K562 (cell line): ENCODE measurements at regions not wholly inside any gene's neighbourhood (a gene's known extent, or its start where the extent isn't known, plus 50 kb on each side); places are given as distances from the start of the nearest gene placed in this dataset.

ENCODE experiments used
- ARID2 ChIP-seq: fragments of 450-650 bp; IDR thresholded peaks from 2 replicates; pipeline ENCODE4 v1.6.1; 2017; ENCODE audit warnings: antibody characterized with exemption, mild to moderate bottlenecking
- BRCA1 ChIP-seq, 2 experiments: fragments of 450-650 bp in 1 of 2; sonication (generic) in 1 of 2; formaldehyde crosslinking in 1 of 2; IDR thresholded peaks; 2 replicates each; pipeline versions ENCODE4 v1.5.0 to v1.6.1; 2017 to 2020; ENCODE audit warnings: mild to moderate bottlenecking in 1 of 2, missing genetic modification reagents in 1 of 2
- CAMTA2 ChIP-seq: fragments of 250-450 bp; sonication (Bioruptor Pico); conservative IDR thresholded peaks from 2 replicates; pipeline ENCODE4 v1.5.1; 2022
- CC2D1A ChIP-seq: fragments of 450-650 bp; IDR thresholded peaks from 2 replicates; pipeline ENCODE4 v1.6.1; 2017; ENCODE audit warnings: mild to moderate bottlenecking
- GTF2E2 ChIP-seq: fragments of 200-800 bp; sonication (Bioruptor generic); IDR thresholded peaks from 2 replicates; pipeline ENCODE4 v1.6.1; 2016; ENCODE audit warnings: missing genetic modification characterization, missing compliant biosample characterization
- HDAC3 ChIP-seq: fragments of 450-650 bp; IDR thresholded peaks from 2 replicates; pipeline ENCODE4 v1.6.1; 2018; ENCODE audit warnings: borderline replicate concordance, mild to moderate bottlenecking, moderate library complexity; ENCODE audit not compliant: partially characterized antibody
- HNRNPH1 ChIP-seq: fragments of 200-400 bp; formaldehyde crosslinking; optimal IDR thresholded peaks from 2 replicates; pipeline ENCODE3; 2017; ENCODE audit warnings: low read depth, mild to moderate bottlenecking, low read length, moderate library complexity
- JUND ChIP-seq, 2 experiments: IDR thresholded peaks; 2 replicates in 1 of 2; 3 replicates in 1 of 2; pipeline ENCODE4 v1.6.1; 2011; ENCODE audit warnings: borderline replicate concordance in 2 of 2, low read depth in 2 of 2, low read length in 2 of 2, improper control_type of control experiment in 1 of 2, missing biosample characterization in 1 of 2, missing genetic modification characterization in 1 of 2, missing genetic modification reagents in 1 of 2
- KAT8 ChIP-seq: fragments of 450-650 bp; IDR thresholded peaks from 2 replicates; pipeline ENCODE4 v1.6.1; 2016; ENCODE audit warnings: low read depth, mild to moderate bottlenecking
- KHSRP ChIP-seq: fragments of 450-650 bp; IDR thresholded peaks from 2 replicates; pipeline ENCODE4 v1.6.1; 2017
- MECOM ChIP-seq: fragments of 250-450 bp; sonication (Bioruptor Pico); IDR thresholded peaks from 2 replicates; pipeline ENCODE4 v1.8.0; 2022; ENCODE audit warnings: inconsistent platforms
- MTF1 ChIP-seq: fragments of 250-450 bp; sonication (Bioruptor Pico); IDR thresholded peaks from 2 replicates; pipeline ENCODE4 v1.9.0; 2021; ENCODE audit warnings: moderate library complexity, mild to moderate bottlenecking, inconsistent platforms, borderline replicate concordance
- NCOA1 ChIP-seq: fragments of 450-650 bp; IDR thresholded peaks from 2 replicates; pipeline ENCODE4 v1.6.1; 2016; ENCODE audit warnings: low read depth
- NEUROD1 ChIP-seq: fragments of 150-350 bp; IDR thresholded peaks from 2 replicates; pipeline ENCODE4 v1.6.1; 2014; ENCODE audit warnings: borderline replicate concordance, low read length, low read depth; ENCODE audit not compliant: partially characterized antibody
- NFIX ChIP-seq: fragments of 250-450 bp; sonication (Bioruptor Pico); IDR thresholded peaks from 2 replicates; pipeline ENCODE4 v1.4.0; 2020; ENCODE audit warnings: low read depth, mild to moderate bottlenecking, moderate library complexity
- NFXL1 ChIP-seq: fragments of 450-650 bp; formaldehyde crosslinking; IDR thresholded peaks from 2 replicates; pipeline ENCODE4 v1.4.0; 2021; ENCODE audit warnings: mild to moderate bottlenecking
- NONO ChIP-seq, 2 experiments: fragments of 200-400 bp in 1 of 2; fragments of 450-650 bp in 1 of 2; formaldehyde crosslinking in 1 of 2; IDR thresholded peaks; 2 replicates each; pipeline ENCODE4 v1.6.1; 2017; ENCODE audit warnings: low read depth in 2 of 2, mild to moderate bottlenecking in 2 of 2, moderate library complexity in 2 of 2, low read length in 1 of 2
- POLR2AphosphoS2 ChIP-seq: IDR thresholded peaks from 2 replicates; pipeline ENCODE4 v1.6.1; 2012; ENCODE audit warnings: low read length, improper control_type of control experiment
- PTRF ChIP-seq: fragments of 450-650 bp; IDR thresholded peaks from 2 replicates; pipeline ENCODE4 v1.6.1; 2016; ENCODE audit warnings: mild to moderate bottlenecking, missing genetic modification characterization, missing compliant biosample characterization
- RCOR1 ChIP-seq, 2 experiments: IDR thresholded peaks; 2 replicates each; pipeline ENCODE4 v1.6.1; 2012; ENCODE audit warnings: low read depth in 2 of 2, low read length in 2 of 2, borderline replicate concordance in 1 of 2, improper control_type of control experiment in 1 of 2
- SMARCE1 ChIP-seq: fragments of 450-650 bp; IDR thresholded peaks from 2 replicates; pipeline ENCODE4 v1.7.1; 2016; ENCODE audit warnings: mild to moderate bottlenecking
- SP1 ChIP-seq: sonication (generic); formaldehyde crosslinking; IDR thresholded peaks from 2 replicates; pipeline ENCODE4 v1.8.1; 2022; ENCODE audit warnings: mild to moderate bottlenecking, missing genetic modification reagents
- STAG1 ChIP-seq: sonication (generic); formaldehyde crosslinking; IDR thresholded peaks from 2 replicates; pipeline ENCODE4 v1.5.0; 2020; ENCODE audit warnings: missing genetic modification reagents, borderline replicate concordance
- ZNF165 ChIP-seq: fragments of 250-450 bp; sonication (Bioruptor Pico); IDR thresholded peaks from 2 replicates; pipeline ENCODE4 v1.4.0; 2020; ENCODE audit warnings: borderline replicate concordance
- ZNF24 ChIP-seq: fragments of 450-650 bp; IDR thresholded peaks from 2 replicates; pipeline ENCODE4 v1.6.1; 2016
- ZNF347 ChIP-seq: fragments of 450-650 bp; formaldehyde crosslinking; IDR thresholded peaks from 2 replicates; pipeline ENCODE4 v1.4.0; 2020; ENCODE audit warnings: low read depth, mild to moderate bottlenecking, moderate library complexity
- ZNF41 ChIP-seq: fragments of 250-450 bp; sonication (Bioruptor Pico); conservative IDR thresholded peaks from 2 replicates; pipeline ENCODE4 v1.4.0; 2020; ENCODE audit warnings: mild to moderate bottlenecking
- ZNF668 ChIP-seq: fragments of 250-450 bp; sonication (Bioruptor Pico); IDR thresholded peaks from 2 replicates; pipeline ENCODE4 v1.8.0; 2022; ENCODE audit warnings: mild to moderate bottlenecking, inconsistent platforms
- ZNF696 ChIP-seq: fragments of 250-450 bp; sonication (Bioruptor Pico); conservative IDR thresholded peaks from 2 replicates; pipeline ENCODE4 v1.4.0; 2020; ENCODE audit warnings: mild to moderate bottlenecking, moderate library complexity
- ZNF740 ChIP-seq, 3 experiments: fragments of 200-800 bp in 1 of 3; sonication (Bioruptor generic) in 1 of 3; sonication (generic) in 1 of 3; formaldehyde crosslinking in 1 of 3; IDR thresholded peaks; 2 replicates each; pipeline versions ENCODE4 v1.6.1 to v1.8.0; 2016 to 2022; ENCODE audit warnings: mild to moderate bottlenecking in 2 of 3, missing compliant biosample characterization in 2 of 3, missing genetic modification characterization in 2 of 3, missing genetic modification reagents in 1 of 3
- ZNF830 ChIP-seq: fragments of 250-450 bp; sonication (Bioruptor Pico); IDR thresholded peaks from 2 replicates; pipeline ENCODE4 v1.5.0; 2021; ENCODE audit warnings: mild to moderate bottlenecking
- ZSCAN29 ChIP-seq: fragments of 450-650 bp; IDR thresholded peaks from 2 replicates; pipeline ENCODE4 v1.6.1; 2017

DNA sequence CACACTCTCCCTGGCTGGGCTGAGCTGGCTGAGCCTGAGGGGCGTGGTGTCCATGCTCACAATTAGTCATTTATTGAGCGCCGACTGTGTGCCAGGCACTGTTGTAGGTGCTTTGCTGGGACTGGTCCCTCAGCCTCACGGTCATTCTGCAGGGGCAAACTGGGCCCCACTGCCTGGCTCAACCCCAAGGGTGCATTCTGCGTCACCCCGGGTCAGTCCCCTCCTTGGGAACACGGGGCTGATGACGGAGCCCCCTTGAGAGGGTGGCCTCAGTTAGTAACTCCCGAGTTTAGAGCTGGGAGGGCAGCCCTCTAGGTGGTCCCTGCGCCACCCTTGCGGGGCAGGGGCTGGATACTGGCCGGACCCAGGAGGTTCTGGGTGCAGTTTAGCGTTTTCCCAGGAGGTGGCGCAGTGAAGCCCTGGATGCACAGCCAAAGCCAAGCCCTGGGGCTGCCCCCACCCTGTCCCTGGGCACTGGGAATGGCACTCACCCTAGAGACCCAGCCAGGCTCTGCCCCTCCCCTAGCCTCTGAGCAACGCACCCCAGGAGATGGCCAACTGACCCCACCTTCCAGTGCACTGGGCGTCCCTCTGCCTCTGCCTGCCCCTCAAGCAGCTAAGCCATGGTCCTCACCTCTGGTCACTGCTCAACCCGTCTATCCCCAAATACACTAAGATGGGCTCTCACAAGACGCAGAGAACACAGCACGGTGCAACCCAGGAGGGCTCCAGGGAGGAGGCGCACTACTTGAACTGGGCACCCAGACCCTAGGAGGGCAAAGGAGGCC, 243.2 kb upstream of the GSE1 start (continued):
- TF ChIP-seq CAMTA2 (CRISPR knock-in tag): no peak
- TF ChIP-seq JUND (IDR thresholded peaks at IDR 0.05; ENCODE audit: borderline replicate concordance, low read depth, low read length): no peak
- no peak; the same call in 2 of the 3 replicates for TF ChIP-seq JUND (tag; IDR thresholded peaks at IDR 0.05; ENCODE audit: borderline replicate concordance, low read depth, low read length)
- TF ChIP-seq HDAC3: no peak
- TF ChIP-seq ZNF347 (CRISPR knock-in tag): no peak
- no peak; a peak in 1 of 4 replicates for TF ChIP-seq RCOR1 (IDR thresholded peaks at IDR 0.05; ENCODE audit: borderline replicate concordance in 1 of 2, low read depth in 2 of 2, low read length in 2 of 2)
- no peak for TF ChIP-seq ZNF668
- TF ChIP-seq NEUROD1: no peak
- no peak for TF ChIP-seq HNRNPH1
- no peak for TF ChIP-seq PTRF (tag)
- TF ChIP-seq BRCA1 (IDR thresholded peaks at IDR 0.05): no peak
- TF ChIP-seq BRCA1 (CRISPR knock-in tag; IDR thresholded peaks at IDR 0.05): no peak
- TF ChIP-seq MECOM (CRISPR knock-in tag): no peak
- no peak for TF ChIP-seq KHSRP
- TF ChIP-seq CC2D1A: peak; percentile 60; the same call in 1 of the 2 replicates
- TF ChIP-seq ZNF830 (CRISPR knock-in tag): no peak
- TF ChIP-seq ZNF41 (CRISPR knock-in tag): no peak
- no peak for TF ChIP-seq NFXL1 (CRISPR knock-in tag)
- no peak for TF ChIP-seq POLR2AphosphoS2
- TF ChIP-seq ZSCAN29: no peak
- no peak for TF ChIP-seq ARID2
- no peak for TF ChIP-seq SMARCE1
- no peak for TF ChIP-seq NFIX (CRISPR knock-in tag)
- TF ChIP-seq MTF1: no peak
- TF ChIP-seq GTF2E2 (tag): no peak
- no peak for TF ChIP-seq NONO (IDR thresholded peaks at IDR 0.05; ENCODE audit: low read depth in 2 of 2, low read length in 1 of 2)
- no peak for TF ChIP-seq ZNF24
- TF ChIP-seq ZNF740 (CRISPR knock-in tag; IDR thresholded peaks at IDR 0.05): no peak; the same call in 1 of the 2 replicates
- TF ChIP-seq ZNF740 (tag; IDR thresholded peaks at IDR 0.05): no peak
- TF ChIP-seq ZNF165 (CRISPR knock-in tag): no peak
- no peak for TF ChIP-seq SP1 (CRISPR knock-in tag)
- no peak for TF ChIP-seq ZNF696 (CRISPR knock-in tag)
- peak; percentile 32; the same call in 1 of the 2 replicates for TF ChIP-seq STAG1 (CRISPR knock-in tag)
- TF ChIP-seq KAT8: no peak
- no peak for TF ChIP-seq NCOA1
